H1 (cell line): ENCODE measurements at regions not wholly inside any gene's neighbourhood (a gene's known extent, or its start where the extent isn't known, plus 50 kb on each side); places are given as distances from the start of the nearest gene placed in this dataset.

Experiments used
- CTCF ChIA-PET: fragments of 300-600 bp; sonication (Branson Sonifier 250); formaldehyde crosslinking; loops from one replicate; lab custom pipeline; 2021; ENCODE audit not compliant: partially characterized antibody; lab: Charles Lee
- POLR2A ChIA-PET: fragments of 300-600 bp; sonication (Branson Sonifier 250); formaldehyde crosslinking; loops from one replicate; lab custom pipeline; 2021; ENCODE audit warnings: inconsistent platforms; ENCODE audit not compliant: partially characterized antibody; lab: Charles Lee
- DNase-seq, 2 experiments: peaks; one replicate each; pipeline versions ENCODE4 v3.0.0 to v3.0.0-alpha.2; 2010 to 2022; ENCODE audit warnings: low spot score in 2 of 2, low read depth in 1 of 2, mixed read lengths in 1 of 2
- FAIRE-seq: peaks from 2 replicates; lab custom pipeline; 2011; peaks lifted over from hg19 to GRCh38; lab: Jason Lieb, UNC
- H2AFZ ChIP-seq: 2 replicates; pipeline ENCODE4 v1.8.1; 2012; ENCODE audit warnings: low read length, inconsistent platforms
- H2AK5ac ChIP-seq: 2 replicates; pipeline ENCODE4 v1.6.1; 2013; ENCODE audit warnings: low read depth, low read length
- H2BK120ac ChIP-seq: replicated peaks from 2 replicates; pipeline ENCODE3; 2013; ENCODE audit warnings: low read depth, low read length, inconsistent platforms
- H2BK12ac ChIP-seq: 2 replicates; pipeline ENCODE4 v1.6.1; 2013; ENCODE audit warnings: low read depth, low read length
- H2BK15ac ChIP-seq: 2 replicates; pipeline ENCODE4 v1.6.1; 2013; ENCODE audit warnings: low read length
- H2BK20ac ChIP-seq: 2 replicates; pipeline ENCODE4 v1.6.1; 2013; ENCODE audit warnings: low read length
- H2BK5ac ChIP-seq: 2 replicates; pipeline ENCODE4 v1.6.1; 2013; ENCODE audit warnings: low read depth, low read length
- H3K14ac ChIP-seq: 2 replicates; pipeline ENCODE4 v1.6.1; 2013; ENCODE audit warnings: inconsistent platforms; ENCODE audit not compliant: insufficient read length
- H3K18ac ChIP-seq: 2 replicates; pipeline ENCODE4 v1.6.1; 2013; ENCODE audit warnings: low read length; ENCODE audit errors: extremely low read depth
- H3K23ac ChIP-seq: 2 replicates; pipeline ENCODE4 v1.6.1; 2013; ENCODE audit warnings: inconsistent platforms; ENCODE audit not compliant: insufficient read length
- H3K23me2 ChIP-seq: 2 replicates; pipeline ENCODE4 v1.6.1; 2013; ENCODE audit warnings: low read depth, low read length
- H3K27ac ChIP-seq: 2 replicates; pipeline ENCODE4 v1.6.1; 2011; ENCODE audit warnings: low read depth, low read length, inconsistent platforms
- H3K27me3 ChIP-seq, 4 experiments: replicated peaks in 1 of 4; 1 replicate in 1 of 4; 2 replicates in 3 of 4; pipeline versions ENCODE4 v1.6.1 to v1.8.1; 2011 to 2013; ENCODE audit warnings: low read length in 3 of 4, mild to moderate bottlenecking in 3 of 4, inconsistent platforms in 2 of 4, mixed read lengths in 2 of 4, moderate library complexity in 1 of 4; ENCODE audit not compliant: control insufficient read depth in 3 of 4, insufficient read depth in 3 of 4; ENCODE audit errors: extremely low read depth in 1 of 4
- H3K36me3 ChIP-seq, 4 experiments: 2 replicates each; pipeline versions ENCODE4 v1.6.1 to v1.8.1; 2011 to 2013; ENCODE audit warnings: mild to moderate bottlenecking in 4 of 4, low read length in 3 of 4, moderate library complexity in 2 of 4, control low read depth in 1 of 4, inconsistent platforms in 1 of 4; ENCODE audit not compliant: insufficient read depth in 4 of 4, control insufficient read depth in 2 of 4
- H3K4ac ChIP-seq: replicated peaks from 2 replicates; pipeline ENCODE3; 2013; ENCODE audit warnings: low read length, low read depth, mixed read lengths, inconsistent platforms; ENCODE audit not compliant: insufficient read length
- H3K4me1 ChIP-seq, 4 experiments: replicated peaks in 1 of 4; 1 replicate in 1 of 4; 2 replicates in 3 of 4; pipeline versions ENCODE4 v1.6.1 to v1.8.1; 2011 to 2013; ENCODE audit warnings: low read length in 3 of 4, inconsistent platforms in 2 of 4, mixed read lengths in 1 of 4; ENCODE audit not compliant: insufficient read depth in 4 of 4, control insufficient read depth in 3 of 4
- H3K4me2 ChIP-seq, 2 experiments: 2 replicates each; pipeline versions ENCODE4 v1.6.1 to v1.8.1; 2011 to 2013; ENCODE audit warnings: low read depth in 2 of 2, low read length in 2 of 2, control low read depth in 1 of 2, inconsistent platforms in 1 of 2, mild to moderate bottlenecking in 1 of 2; ENCODE audit not compliant: insufficient read depth in 1 of 2
- H3K4me3 ChIP-seq, 4 experiments: fragments of 200-600, 300-600 bp in 1 of 4; sonication (generic), shearing (Covaris generic), sonication (Bioruptor Twin) in 1 of 4; 2 replicates each; pipeline versions ENCODE4 v1.5.1 to v1.8.1; 2011 to 2016; ENCODE audit warnings: low read length in 4 of 4, low read depth in 3 of 4, control low read depth in 2 of 4, inconsistent platforms in 2 of 4, mild to moderate bottlenecking in 2 of 4, mixed read lengths in 1 of 4, moderate library complexity in 1 of 4; ENCODE audit not compliant: insufficient read depth in 2 of 4; ENCODE audit errors: extremely low read depth in 1 of 4
- H3K56ac ChIP-seq: replicated peaks from 2 replicates; pipeline ENCODE3; 2013; ENCODE audit warnings: low read depth, mild to moderate bottlenecking, mixed read lengths, low read length, inconsistent platforms; ENCODE audit not compliant: insufficient read length
- H3K79me1 ChIP-seq: 2 replicates; pipeline ENCODE4 v1.6.1; 2013; ENCODE audit warnings: low read depth, low read length, control low read depth
- H3K79me2 ChIP-seq, 2 experiments: 2 replicates each; pipeline versions ENCODE4 v1.6.1 to v1.8.1; 2012 to 2013; ENCODE audit warnings: low read length in 2 of 2, mild to moderate bottlenecking in 2 of 2, inconsistent platforms in 1 of 2; ENCODE audit not compliant: insufficient read depth in 2 of 2, control insufficient read depth in 1 of 2
- H3K9ac ChIP-seq, 4 experiments: replicated peaks in 1 of 4; 1 replicate in 1 of 4; 2 replicates in 3 of 4; pipeline versions ENCODE4 v1.6.1 to v1.8.1; 2011 to 2013; ENCODE audit warnings: low read depth in 3 of 4, low read length in 3 of 4, control low read depth in 2 of 4, mild to moderate bottlenecking in 2 of 4, moderate library complexity in 2 of 4, inconsistent platforms in 1 of 4; ENCODE audit errors: extremely low read depth in 1 of 4
- H3K9me3 ChIP-seq, 2 experiments: 2 replicates each; pipeline versions ENCODE4 v1.6.1 to v1.8.1; 2012 to 2013; ENCODE audit warnings: mild to moderate bottlenecking in 2 of 2, moderate library complexity in 2 of 2, control low read depth in 1 of 2, inconsistent platforms in 1 of 2, low read depth in 1 of 2, low read length in 1 of 2, mixed read lengths in 1 of 2; ENCODE audit not compliant: insufficient read depth in 2 of 2
- H4K20me1 ChIP-seq, 2 experiments: replicated peaks in 1 of 2; 2 replicates each; pipeline versions ENCODE3 to v1.8.1; 2011 to 2013; ENCODE audit warnings: inconsistent platforms in 2 of 2, low read length in 2 of 2, mild to moderate bottlenecking in 1 of 2; ENCODE audit not compliant: insufficient read depth in 2 of 2, control insufficient read depth in 1 of 2
- H4K5ac ChIP-seq: 2 replicates; pipeline ENCODE4 v1.6.1; 2013; ENCODE audit warnings: low read length, low read depth, mixed read lengths, inconsistent platforms; ENCODE audit not compliant: insufficient read length
- H4K8ac ChIP-seq: 2 replicates; pipeline ENCODE4 v1.8.0; 2013; ENCODE audit warnings: mild to moderate bottlenecking, moderate library complexity, low read length, inconsistent platforms; ENCODE audit not compliant: insufficient read depth; ENCODE audit errors: extremely low read depth
- H4K91ac ChIP-seq: replicated peaks from 2 replicates; pipeline ENCODE3; 2013; ENCODE audit warnings: low read length, mixed read lengths, inconsistent platforms; ENCODE audit not compliant: insufficient read length
- RFX5 ChIP-seq: IDR thresholded peaks from 2 replicates; pipeline ENCODE4 v1.6.1; 2011; ENCODE audit warnings: low read depth, low read length, improper control_type of control experiment, borderline replicate concordance
- TF ChIP-seq, protein P1 (sequence below): fragments of 300-600 bp; sonication (generic); IDR thresholded peaks from 2 replicates; pipeline ENCODE4 v1.7.1; 2012; ENCODE audit warnings: low read length, moderate library complexity, mild to moderate bottlenecking, inconsistent platforms; ENCODE audit not compliant: insufficient replicate concordance

DNA sequence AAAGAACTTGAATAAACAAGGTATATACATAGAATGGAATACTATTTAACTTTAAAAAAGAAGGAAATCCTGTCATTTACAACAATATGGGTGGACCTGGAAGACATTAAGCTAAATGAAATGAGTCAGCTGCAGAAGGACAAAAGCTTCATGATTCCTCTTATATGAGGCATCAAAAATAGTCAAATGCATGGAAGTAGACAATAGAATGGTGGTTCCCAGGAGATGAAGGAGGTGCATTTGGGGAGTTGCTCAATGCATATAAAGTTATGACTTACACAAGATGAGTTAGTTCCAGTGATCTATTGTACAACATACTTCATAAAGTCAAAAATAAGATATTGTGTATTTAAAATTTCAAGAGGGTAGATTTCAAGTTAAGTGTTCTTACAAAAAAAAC is 426.1 kb upstream of the UBE2E3 start:
- Histone ChIP-seq H3K56ac (no peak overlapping the region), H4K8ac (no peak overlapping the region), H3K4me1 (no peaks in the 10 kb centered on the region), H3K23me2 (no peaks in the 10 kb centered on the region), H3K18ac (no peak overlapping the region), H4K5ac (no peak overlapping the region), H3K27me3 (no peaks in the 10 kb centered on the region; a peak in 1 of 7 replicates), H3K79me1 (no peaks in the 10 kb centered on the region), H2AFZ (no peak overlapping the region), H2BK12ac (no peak overlapping the region), H3K23ac (no peak overlapping the region), H2AK5ac (no peak overlapping the region), H3K27ac (no peak overlapping the region), H4K20me1 (no peaks in the 10 kb centered on the region), H3K36me3 (no peaks in the 10 kb centered on the region), H3K9ac (no peak overlapping the region), H2BK20ac (no peak overlapping the region), H2BK15ac (no peak overlapping the region), H3K9me3 (no peaks in the 10 kb centered on the region), H3K4ac (no peak overlapping the region), H2BK5ac (no peak overlapping the region), H4K91ac (no peak overlapping the region), H3K79me2 (no peaks in the 10 kb centered on the region), H3K4me3 (no peak overlapping the region), H2BK120ac (no peak overlapping the region), H3K4me2 (no peak overlapping the region), H3K14ac (no peak overlapping the region)
- DNase-seq (no peak), FAIRE-seq (no peak)
- ChIA-PET CTCF (no interaction called here), POLR2A (no interaction called here)
- TF ChIP-seq, protein P1, sequence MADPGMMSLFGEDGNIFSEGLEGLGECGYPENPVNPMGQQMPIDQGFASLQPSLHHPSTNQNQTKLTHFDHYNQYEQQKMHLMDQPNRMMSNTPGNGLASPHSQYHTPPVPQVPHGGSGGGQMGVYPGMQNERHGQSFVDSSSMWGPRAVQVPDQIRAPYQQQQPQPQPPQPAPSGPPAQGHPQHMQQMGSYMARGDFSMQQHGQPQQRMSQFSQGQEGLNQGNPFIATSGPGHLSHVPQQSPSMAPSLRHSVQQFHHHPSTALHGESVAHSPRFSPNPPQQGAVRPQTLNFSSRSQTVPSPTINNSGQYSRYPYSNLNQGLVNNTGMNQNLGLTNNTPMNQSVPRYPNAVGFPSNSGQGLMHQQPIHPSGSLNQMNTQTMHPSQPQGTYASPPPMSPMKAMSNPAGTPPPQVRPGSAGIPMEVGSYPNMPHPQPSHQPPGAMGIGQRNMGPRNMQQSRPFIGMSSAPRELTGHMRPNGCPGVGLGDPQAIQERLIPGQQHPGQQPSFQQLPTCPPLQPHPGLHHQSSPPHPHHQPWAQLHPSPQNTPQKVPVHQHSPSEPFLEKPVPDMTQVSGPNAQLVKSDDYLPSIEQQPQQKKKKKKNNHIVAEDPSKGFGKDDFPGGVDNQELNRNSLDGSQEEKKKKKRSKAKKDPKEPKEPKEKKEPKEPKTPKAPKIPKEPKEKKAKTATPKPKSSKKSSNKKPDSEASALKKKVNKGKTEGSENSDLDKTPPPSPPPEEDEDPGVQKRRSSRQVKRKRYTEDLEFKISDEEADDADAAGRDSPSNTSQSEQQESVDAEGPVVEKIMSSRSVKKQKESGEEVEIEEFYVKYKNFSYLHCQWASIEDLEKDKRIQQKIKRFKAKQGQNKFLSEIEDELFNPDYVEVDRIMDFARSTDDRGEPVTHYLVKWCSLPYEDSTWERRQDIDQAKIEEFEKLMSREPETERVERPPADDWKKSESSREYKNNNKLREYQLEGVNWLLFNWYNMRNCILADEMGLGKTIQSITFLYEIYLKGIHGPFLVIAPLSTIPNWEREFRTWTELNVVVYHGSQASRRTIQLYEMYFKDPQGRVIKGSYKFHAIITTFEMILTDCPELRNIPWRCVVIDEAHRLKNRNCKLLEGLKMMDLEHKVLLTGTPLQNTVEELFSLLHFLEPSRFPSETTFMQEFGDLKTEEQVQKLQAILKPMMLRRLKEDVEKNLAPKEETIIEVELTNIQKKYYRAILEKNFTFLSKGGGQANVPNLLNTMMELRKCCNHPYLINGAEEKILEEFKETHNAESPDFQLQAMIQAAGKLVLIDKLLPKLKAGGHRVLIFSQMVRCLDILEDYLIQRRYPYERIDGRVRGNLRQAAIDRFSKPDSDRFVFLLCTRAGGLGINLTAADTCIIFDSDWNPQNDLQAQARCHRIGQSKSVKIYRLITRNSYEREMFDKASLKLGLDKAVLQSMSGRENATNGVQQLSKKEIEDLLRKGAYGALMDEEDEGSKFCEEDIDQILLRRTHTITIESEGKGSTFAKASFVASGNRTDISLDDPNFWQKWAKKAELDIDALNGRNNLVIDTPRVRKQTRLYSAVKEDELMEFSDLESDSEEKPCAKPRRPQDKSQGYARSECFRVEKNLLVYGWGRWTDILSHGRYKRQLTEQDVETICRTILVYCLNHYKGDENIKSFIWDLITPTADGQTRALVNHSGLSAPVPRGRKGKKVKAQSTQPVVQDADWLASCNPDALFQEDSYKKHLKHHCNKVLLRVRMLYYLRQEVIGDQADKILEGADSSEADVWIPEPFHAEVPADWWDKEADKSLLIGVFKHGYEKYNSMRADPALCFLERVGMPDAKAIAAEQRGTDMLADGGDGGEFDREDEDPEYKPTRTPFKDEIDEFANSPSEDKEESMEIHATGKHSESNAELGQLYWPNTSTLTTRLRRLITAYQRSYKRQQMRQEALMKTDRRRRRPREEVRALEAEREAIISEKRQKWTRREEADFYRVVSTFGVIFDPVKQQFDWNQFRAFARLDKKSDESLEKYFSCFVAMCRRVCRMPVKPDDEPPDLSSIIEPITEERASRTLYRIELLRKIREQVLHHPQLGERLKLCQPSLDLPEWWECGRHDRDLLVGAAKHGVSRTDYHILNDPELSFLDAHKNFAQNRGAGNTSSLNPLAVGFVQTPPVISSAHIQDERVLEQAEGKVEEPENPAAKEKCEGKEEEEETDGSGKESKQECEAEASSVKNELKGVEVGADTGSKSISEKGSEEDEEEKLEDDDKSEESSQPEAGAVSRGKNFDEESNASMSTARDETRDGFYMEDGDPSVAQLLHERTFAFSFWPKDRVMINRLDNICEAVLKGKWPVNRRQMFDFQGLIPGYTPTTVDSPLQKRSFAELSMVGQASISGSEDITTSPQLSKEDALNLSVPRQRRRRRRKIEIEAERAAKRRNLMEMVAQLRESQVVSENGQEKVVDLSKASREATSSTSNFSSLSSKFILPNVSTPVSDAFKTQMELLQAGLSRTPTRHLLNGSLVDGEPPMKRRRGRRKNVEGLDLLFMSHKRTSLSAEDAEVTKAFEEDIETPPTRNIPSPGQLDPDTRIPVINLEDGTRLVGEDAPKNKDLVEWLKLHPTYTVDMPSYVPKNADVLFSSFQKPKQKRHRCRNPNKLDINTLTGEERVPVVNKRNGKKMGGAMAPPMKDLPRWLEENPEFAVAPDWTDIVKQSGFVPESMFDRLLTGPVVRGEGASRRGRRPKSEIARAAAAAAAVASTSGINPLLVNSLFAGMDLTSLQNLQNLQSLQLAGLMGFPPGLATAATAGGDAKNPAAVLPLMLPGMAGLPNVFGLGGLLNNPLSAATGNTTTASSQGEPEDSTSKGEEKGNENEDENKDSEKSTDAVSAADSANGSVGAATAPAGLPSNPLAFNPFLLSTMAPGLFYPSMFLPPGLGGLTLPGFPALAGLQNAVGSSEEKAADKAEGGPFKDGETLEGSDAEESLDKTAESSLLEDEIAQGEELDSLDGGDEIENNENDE = no peak
- TF ChIP-seq RFX5 = no peak
